ENCODE measurements at regions not wholly inside any gene's neighbourhood (a gene's known extent, or its start where the extent isn't known, plus 50 kb on each side); places are given as distances from the start of the nearest gene placed in this dataset.
"Not testable (repeated sequence)": the region's sequence is repeated elsewhere in the genome, so short reads cannot be mapped to it uniquely, and the experiment has no call there.

DNA sequence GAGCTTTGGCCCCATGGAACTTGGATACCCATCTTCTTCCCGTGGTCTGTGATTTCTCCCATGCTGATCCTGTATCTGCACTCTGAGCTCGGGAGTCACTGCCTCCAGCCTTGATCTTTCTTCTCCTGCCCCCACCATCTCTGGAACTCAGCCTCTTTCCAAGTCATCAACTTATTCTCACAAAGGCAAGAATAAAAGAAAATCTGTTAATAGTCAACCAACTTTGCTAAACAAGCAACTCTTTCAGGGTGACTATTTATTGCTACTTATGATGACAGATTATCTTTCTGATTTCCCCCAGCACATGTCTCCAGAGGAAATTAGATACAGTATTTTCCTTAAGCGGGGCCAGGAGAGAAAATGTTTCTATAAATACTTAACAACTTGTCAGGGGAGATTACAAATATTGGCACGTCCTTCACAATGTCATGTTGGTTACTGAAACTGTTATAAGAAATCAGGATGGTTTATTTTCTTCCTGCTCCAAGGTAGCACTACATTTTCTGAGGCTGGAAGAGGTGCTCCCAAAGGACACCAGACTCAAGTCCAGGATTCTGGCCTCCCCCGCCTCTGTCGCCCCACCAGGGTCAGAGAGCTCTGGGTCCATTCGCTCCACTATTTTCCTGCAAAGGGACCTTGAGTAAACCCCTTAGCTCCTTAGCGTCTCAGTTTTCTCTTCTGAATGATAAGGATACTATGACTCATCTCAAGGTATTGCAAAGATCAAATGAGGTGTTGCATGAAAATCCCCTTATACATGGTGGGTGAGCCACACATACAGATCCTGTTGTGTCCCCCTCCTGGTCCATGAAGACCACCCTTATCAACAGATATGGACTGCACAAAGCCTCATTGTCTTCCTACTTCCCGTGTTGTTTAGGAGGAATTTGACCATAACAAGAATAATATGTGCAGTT is 205.2 kb upstream of the WSCD1 start:
- no peak for DNase-seq (ENCODE audit: low read depth)

DNA sequence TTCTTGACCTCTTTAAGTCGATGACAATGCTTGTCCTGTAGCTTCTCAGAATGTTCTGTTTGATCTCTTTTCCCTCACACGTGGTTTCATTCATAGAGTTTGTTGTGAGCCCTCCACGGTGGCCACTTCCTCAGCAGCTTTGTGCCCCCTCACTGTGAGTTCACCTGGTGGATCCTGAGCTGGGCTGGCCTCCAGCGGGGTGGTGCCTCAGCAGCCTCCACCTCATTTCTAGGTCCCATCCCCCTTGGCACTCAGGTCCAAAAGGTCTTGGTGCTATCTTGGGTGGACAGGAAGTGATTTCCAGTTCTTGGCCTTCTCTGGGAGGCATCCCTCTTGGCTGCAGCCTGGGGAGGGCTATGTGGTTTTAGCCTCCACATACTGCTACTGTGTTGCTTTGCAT is 203.2 kb upstream of the WSCD1 start:
- DNase-seq (ENCODE audit: low read depth) = no peak

DNA sequence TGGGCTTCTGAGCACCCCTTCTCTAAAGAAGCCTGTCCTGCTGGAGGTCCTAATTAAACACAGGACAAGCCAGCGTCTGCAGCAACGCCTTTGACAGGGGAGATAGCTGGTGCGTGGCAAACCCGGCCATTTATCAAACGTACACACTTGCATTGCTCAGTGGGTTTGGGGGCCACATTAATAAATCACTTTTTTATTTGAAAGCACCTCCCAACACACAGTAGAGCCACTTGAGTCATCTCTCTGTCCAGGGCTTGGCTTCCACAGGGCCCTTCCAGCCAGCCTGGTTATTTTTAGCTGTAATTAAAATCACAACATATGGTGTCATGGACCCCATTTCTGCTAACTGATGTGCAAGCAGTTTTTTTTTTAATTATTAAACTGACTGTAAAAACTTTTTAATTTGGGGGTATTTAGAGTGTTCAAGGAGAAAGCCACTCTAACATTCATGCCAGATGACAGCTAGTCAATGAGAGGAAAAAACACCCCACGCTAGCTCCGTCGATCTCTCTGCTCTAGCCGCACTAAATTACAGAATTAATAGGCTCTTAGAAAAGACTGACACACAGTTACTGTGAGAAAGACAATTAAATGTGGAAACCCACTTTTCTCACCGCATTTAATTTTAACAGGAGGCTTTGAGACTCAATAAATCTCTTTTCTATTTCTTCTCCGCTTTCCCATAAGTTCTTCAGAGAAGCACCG is 201.0 kb upstream of the WSCD1 start:
- DNase-seq (ENCODE audit: low read depth) = no peak

DNA sequence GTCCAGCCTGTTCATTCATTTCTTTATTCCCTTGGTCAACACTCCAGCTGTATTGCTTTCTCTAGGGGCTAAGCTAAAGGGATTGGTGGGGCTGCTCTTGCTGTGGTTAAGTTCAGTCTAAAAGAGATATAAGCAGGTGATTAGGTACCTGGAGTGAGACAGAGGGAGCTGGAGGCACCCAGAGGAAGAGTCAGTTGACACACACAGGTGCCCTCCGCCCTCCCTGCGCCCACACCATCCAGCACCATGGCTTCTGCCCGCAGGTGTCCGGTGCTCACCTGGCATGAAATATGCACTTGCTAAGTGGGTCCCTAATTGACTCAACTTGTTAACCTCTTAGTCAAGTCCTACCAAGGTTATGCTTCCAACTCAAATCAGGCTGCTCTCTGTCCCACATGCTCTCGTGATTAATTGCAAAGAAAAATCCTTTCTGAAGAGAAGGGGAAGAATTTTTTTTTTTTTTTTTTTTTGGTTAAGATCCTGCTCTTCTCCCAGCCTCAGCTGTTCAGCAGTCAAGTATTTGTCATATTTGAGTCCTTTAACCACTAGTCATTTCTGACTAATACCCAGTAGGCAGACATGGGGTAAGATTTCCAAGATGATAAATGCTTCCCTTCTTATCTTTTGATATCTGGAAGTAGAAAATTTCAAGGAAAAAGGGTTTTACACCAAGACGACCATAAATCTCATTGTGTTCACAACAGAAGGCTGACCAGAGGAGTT is 199.8 kb upstream of the WSCD1 start:
- peak; percentile 65 for DNase-seq (ENCODE audit: low read depth)

DNA sequence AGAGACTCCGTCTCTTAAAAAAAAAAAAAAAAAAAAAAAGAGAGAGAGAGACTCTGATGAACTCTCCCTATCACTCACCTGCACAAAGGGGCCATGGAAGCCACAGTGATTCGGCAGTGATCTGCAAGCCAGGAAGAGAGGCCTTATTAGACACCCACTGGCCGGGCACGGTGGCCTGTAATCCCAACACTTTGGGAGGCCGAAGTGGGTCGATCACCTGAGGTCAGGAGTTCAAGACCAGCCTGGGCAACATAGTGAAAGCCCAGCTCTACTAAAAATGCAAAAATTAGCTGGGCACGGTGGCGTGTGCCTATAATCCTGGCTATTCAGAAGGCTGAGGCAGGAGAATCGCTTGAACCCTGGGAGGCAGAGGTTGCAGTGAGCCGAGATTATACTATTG is 198.5 kb upstream of the WSCD1 start:
- no peak for DNase-seq (ENCODE audit: low read depth)

DNA sequence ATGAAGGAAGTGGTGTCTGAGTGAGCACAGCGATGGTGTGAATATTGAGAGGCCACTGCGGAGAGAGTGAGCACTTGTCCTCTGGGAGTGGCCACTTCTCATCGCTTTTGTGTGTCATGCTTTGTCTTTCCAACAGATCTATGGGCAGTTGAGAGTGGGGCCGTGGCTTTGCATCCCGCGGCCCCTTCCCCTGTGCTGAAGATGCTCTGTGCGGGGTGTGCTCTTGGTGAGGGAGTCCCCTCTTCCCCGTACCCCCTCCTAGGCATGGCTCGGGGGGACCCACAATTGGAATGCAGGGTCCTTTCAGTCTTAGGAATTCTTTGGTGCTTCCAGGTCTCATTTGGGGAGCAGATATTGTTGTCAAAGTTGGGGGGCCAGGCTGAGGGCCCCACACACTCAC is 197.3 kb upstream of the WSCD1 start:
- DNase-seq (ENCODE audit: low read depth) = no peak

DNA sequence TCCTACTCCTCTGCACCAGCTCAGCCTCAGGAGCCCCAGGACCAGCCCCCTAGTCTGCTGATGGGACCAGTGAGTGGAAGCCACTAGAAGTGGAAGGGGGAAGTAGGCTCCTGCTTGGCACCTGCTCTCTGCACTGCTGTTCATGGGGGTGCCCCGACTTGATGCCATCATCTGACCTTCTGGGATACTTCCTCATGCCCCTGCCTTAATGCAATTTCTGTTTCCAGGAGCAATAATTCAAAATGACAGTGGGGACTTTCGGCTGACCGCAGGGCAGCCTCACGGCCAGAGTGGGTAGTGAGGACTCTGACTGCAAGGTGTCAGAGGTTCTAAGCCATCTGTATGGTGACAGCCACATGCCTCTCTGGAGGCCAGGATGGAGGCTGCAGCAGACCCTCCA is 196.4 kb upstream of the WSCD1 start:
- DNase-seq (ENCODE audit: low read depth) = no peak

DNA sequence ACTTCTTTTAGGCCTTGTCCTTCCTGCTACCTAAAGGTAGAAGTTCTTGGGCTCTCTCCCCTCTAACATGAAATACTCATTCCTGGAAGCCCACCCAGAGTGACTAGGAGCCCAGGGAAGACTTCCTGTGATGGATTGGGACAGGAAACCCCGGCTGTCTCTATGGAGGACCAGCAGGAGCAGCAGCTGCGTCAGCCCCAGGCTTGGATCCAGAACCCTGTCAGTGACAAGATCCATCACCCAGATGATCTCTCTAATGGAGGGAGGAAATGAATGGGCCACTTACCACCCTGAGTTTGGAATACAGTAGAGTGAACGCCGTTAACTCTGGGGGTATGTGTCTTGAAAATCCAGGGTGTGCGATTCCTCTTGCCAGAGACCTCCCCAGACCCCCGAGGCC is 195.7 kb upstream of the WSCD1 start:
- DNase-seq (ENCODE audit: low read depth) = no peak

DNA sequence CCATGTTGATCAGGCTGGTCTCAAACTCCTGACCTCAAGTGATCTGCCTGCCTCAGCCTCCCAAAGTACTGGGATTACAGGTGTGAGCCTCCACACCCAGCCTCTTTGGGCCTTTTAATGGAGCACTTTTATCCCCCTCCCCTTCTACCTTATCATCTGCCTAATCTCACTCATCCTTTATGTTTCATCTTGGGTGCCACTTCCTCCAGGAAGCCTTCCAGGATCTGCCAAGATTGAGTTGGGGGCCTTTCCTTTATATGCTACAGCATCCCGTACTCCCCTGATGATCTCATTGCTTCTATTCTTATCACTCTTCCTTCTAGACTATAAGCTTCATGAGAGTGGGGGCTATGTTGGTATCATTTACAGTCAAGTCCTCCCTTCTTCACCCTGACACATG is 192.8 kb upstream of the WSCD1 start:
- no peak for DNase-seq (ENCODE audit: low read depth)

DNA sequence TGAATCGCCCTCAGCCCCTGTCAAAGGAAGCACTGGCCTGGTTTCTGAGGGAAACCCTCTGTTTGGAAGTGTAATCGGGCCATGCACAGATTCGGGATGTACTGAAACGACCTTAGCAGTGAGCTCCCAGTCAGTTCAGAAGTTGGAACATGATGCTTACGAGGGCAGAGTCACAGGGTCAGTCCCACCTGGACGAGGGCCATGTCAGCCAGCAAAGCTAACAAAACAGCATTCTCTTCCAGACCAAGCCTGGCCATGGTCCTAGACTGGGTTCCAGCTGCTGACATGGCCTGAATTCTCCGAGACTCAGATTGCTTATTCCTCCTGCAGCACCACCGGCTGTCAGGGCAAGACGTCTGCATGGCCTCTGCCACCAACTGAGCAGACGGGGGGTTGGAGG is 192.2 kb upstream of the WSCD1 start:
- DNase-seq (ENCODE audit: low read depth) = no peak

DNA sequence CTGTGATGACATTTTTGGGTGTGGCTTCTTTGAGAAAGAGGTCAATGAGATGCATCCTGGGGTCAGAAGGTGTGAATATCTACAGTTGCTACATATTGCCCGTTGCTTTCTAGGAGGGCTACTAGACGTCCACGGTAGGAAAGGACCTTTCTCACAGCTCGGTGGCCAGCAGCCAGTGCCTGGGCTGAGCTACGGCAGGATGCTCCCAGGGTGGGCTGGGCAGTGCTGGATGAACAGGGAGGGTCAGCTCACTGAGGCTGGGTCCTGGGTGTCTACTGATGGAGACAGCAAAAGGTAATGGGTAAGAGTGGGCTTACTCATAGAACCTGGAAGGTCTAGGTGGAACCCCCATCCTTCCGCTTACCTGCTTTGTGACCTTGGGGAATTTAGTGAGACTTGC is 188.3 kb upstream of the WSCD1 start:
- DNase-seq (ENCODE audit: low read depth) = no peak

DNA sequence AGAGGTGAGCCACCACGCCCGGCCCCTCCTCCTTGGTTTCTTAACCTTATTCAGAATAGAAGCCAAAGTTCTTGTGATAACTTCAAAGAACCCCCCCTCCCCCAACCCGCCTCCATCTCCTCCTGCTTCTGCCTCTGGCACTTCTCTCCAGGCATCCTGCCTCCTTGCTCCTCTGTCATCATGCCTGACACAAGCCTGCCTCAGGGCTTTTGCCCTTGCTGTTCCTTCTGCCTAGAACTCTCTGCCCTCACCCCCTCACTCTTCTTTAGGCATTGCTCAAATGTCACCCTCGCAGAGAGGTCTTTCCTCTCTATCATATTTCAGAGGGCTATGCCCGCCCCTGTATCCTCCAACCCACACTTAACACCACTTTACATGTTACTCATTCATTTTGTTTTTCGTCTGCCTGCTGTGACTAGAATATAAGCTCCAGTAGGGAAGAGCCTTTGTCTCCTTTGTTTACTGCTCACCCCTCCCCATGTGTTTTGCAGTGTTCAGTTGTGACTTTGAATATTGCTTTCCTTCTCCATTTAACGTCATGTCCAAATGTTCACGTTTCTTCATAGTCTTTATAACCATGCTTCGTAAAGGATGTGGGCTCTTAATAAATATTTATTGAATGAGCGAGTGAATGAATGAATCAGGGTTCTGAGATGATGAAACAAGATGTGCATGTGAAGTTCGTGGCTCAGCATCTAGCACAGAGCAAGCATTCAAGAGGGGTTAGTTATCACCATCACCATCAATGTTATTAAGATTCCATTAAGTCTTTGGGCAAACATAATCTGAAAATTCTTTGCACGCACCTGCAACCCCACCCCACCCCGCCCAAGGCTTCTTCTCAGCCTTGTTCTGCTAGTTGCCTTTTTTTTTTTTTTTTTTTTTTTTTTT is 186.2 kb upstream of the WSCD1 start:
- DNase-seq (ENCODE audit: low read depth) = no peak

DNA sequence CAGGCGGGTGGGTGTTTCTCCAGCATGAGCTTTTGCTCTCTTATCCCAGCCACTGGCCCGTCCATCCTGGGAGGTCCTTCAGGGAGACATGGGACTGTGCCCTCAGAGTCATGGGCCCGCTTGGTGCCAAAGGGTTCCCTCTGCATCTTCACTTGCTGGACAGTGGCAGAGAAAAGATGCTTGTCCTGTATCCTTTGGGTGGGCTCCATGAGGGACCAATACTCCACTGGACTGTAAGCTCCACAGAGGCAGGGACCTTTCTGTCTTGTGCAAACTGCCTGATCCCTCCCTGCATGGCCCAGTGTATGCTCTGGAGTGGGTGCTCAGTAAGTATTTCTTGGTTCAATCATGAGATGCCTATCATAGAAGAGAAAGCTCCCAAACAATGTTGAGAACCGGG is 184.8 kb upstream of the WSCD1 start:
- DNase-seq (ENCODE audit: low read depth) = no peak

DNA sequence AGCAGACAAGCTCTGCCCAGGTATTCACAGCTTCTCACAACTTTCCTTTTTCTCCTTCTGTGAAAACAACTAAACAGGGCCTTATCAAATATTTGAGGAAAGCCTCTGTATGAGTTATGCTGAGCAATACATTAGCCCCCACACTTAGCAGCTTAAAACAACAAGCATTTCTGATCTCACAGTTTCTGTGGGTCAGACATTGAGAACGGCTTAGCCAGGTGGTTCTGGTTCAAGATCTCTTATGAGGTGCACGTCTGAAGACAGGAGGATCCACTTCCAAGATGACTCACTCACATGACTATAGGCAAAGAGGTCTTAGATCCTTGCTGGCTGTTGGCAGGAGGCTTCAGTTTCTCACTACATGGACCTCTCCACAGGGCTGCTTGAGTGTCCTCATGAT is 181.4 kb upstream of the WSCD1 start:
- peak; percentile 2 for DNase-seq (ENCODE audit: low read depth)

DNA sequence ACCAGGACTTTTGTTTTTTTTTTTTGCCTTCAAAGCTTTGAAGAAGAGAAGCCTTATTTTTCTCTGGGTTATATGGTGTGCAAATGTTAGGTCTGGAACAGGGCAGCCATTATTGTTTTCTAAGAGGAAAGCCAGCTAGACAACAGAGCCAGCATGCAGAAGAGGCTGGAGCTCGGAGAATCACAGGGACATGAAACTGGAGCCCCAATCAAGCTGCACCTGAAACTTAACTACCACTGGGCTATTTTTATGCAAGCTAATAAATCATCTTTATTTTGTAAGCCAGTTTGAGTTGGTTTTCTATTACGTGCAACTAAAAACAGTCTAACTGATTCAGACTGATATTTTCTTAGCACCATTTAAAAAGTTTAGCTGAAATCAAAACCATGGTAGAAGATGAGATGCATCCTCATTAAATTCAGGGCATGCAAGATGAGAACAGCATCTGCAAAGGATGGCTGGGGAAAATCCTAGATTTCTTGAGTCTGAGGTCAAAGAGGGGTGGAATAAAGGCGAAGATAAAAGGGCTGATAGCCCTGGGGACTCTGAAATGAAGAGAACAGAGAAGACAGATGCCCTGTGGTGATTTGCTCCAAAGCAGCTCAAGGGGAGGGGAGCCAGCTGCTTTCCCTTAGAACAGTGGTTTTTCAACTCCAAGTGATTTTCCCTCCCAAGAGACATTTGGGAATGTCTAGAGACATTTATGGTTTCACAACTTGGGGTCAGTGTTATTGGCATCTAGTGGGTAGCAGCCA is 177.1 kb upstream of the WSCD1 start:
- DNase-seq (ENCODE audit: low read depth) = no peak

DNA sequence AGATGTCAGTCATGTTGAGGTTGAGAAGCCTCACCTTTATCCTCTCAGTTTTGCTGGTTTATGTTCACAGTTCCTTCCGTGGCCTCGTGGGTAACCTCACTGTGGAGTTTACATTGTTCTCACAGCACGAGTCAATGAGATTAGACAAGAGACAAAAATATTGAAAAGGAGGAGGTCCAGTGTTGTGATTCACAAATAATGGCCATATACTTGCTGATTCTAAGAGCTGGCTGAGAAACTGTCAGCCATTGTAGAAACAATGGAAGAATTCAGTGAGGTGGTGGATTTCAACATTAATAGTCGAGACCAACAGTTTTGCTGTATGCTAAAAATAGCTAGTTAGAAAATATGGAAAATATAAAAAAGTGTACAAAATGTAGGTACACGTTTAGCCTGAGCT is 176.4 kb upstream of the WSCD1 start:
- DNase-seq (ENCODE audit: low read depth) = no peak

DNA sequence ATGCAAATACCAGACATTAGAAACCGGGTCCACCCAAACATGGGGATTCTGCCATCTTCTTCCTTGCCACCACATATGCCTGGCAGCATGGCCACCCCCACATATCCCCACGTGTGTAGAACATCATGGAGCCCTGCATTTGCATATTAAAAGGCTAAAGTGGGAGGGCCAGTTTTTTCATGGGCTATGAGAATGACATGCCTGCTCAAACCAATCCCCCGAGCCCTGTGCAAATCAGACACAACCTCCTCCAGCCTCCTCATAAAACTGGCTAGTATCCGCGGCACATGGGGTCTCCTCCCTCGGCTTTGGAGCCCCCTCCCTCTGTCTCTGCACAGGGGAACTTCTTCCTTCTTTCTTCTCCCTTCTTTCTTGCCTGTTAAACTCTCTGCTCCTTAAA is 174.9 kb upstream of the WSCD1 start:
- DNase-seq (ENCODE audit: low read depth) = no peak

DNA sequence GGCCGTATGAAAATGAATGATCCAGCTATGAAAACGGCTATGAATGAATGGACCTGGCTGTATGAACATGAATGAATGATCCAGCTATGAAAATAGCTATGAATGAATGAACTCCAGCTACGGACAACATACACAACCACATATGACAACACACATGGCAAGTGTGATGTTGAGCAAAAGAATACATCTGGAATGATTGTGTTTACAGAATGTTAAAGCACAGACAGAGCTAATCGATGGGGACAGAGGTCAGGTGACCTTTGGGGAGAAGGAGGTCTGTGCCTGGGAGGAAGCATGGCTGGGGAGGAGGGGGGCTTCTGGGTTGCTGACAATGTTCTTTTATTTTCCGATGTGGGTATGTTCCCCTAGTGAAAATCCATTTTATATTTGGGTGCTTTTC is 174.0 kb upstream of the WSCD1 start:
- DNase-seq (ENCODE audit: low read depth) = no peak

DNA sequence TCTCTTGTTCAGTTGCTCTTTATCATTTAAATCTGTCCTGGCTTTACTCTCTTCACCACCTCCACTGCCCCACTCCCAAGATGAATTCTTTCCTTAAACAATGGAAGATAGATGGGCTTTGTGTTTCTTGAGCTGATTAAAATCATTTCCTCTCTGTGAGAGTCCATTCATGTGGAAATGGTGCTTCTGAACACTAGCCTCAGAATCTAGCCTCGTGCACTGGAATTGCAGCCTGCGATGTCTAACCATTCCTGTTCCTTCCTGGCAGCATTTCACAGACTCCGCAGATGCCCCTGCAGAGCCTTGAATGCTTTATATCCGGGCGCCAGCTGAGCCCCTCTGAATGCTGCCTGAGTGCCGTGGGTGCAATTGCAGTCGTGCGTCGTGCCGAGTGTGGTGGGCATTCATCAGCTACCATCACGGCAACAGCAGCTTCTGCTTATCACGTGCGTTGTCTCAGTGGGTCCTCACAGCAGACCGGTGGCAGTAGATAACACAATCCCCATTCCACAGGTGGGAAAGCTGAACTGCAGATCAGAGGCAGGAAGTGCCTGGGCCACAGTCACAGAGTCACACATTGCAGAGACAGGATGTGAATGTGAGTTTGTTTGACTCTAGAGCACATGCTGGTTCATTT is 172.8 kb upstream of the WSCD1 start:
- DNase-seq (ENCODE audit: low read depth) = no peak

DNA sequence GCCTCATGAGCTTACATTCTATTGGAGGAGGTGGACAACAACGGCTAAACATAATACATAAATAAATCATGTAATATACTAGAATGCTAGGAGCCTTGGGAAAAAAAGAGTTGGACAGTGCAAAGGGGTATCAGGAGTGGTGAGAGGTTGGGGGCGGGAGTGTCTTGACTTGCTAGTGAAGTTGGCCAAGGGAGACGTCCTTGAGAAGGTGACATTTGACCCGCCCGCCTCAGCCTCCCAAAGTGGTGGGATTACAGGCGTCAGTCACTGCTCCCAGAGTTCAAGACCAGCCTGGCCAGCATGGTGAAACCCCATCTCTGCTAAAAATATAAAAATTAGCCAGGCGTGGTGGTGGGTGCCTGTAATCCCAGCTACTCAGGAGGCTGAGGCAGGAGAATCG is 172.2 kb upstream of the WSCD1 start:
- DNase-seq (ENCODE audit: low read depth) = not testable (repeated sequence)
